Right lung (tissue), 2 donors: ENCODE measurements at regions not wholly inside any gene's neighbourhood (a gene's known extent, or its start where the extent isn't known, plus 50 kb on each side); places are given as distances from the start of the nearest gene placed in this dataset.

Experiments used
- DNase-seq, 2 donors: peaks; one replicate each; pipeline ENCODE4 v3.0.0-alpha.2; 2013

DNA sequence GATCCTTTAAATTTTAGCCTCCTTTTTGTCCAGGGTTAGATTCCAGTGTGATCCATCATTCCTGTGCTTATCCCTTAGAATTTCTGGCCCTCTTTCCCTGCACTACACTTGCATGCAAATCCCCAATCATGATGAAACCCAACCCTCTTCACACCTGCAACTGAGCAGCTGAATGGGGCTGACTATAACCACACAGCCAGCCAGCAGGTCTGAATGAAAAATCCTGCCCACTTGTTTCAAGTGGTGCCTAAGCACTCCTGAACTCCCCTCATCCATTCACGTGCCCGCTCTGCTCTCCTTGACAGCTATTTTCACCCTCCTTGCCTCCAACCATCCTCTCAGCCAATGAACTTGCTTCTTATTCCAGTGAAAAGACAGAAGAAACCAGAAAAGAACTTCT is 80.5 kb upstream of the AFF3 start:
- DNase-seq = no peak

- no peak for DNase-seq
Observed at GRCh38 chr2:100218552-100218951, 76.2 kb upstream of the AFF3 start.

- DNase-seq = no peak
Observed at GRCh38 chr2:100217323-100217722, 74.9 kb upstream of the AFF3 start.

- no peak for DNase-seq
Observed at GRCh38 chr2:100216015-100216414, 73.6 kb upstream of the AFF3 start.

DNA sequence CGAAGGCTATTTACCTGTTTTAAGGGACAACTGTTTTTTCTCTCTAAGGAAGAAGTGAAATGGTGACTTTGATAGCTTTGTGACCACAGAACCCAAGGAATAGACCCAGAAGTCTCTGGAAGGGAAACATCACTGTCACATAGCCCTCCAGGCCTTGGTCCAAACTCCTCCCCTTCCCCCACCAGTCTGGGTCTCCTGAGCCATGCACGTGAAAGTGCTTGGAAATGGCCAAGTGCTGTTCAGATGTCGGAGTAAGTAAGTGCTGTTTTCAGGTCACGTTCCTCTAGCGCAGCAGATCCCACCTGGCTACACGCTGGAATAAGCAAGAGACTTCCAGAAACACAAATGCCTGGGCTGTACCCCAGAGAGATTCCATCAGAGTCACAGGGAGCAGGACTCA is 73.0 kb upstream of the AFF3 start:
- DNase-seq = no peak

GRCh38 chr2:100214265-100214971 is 72.0 kb upstream of the AFF3 start:
- DNase-seq = peak in 1 of 2 donors; percentile 52

DNA sequence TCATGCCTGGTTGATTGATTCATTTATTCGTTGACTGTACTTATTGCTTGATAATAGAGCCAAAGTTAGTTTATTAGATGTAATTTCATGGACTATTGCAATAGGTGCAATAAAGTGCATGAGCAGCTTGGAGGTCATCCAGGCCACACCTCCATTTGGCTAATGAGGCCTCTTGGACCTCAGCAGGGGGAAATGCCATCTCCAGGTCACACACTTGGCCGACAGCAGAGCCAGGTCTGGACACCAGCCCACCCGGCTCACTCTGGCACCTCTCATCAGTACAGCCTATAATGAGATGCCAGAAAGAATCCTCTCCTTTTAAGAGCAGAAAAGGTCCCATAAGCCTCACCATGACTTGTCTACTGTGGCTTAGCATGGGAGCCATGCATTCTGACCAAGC is 71.2 kb upstream of the AFF3 start:
- no peak for DNase-seq

GRCh38 chr2:100212850-100213249 is 70.5 kb upstream of the AFF3 start:
- no peak for DNase-seq

DNA sequence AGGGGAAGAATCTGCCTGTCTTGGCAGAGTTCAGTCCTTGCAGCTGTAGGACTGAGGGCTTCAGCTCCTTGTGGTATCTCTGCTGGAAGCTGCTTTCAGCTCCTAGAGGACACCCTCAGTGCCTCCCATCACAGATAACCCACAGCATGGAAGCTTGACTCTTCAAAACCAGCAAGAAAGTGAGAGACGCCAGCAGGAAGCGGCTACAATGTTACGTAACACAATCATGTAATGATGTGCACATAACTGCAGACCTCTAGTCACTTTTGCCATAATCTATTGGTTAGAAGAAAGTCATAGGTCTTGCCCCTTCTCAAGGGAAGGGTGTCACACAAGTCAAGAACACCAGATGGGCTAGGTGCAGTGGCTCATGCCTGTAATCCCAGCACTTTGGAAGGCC is 69.1 kb upstream of the AFF3 start:
- no peak for DNase-seq

- DNase-seq = no peak
Observed at GRCh38 chr2:100208141-100208770, 65.9 kb upstream of the AFF3 start.

GRCh38 chr2:100207411-100207885 is 65.1 kb upstream of the AFF3 start:
- DNase-seq = no peak

- DNase-seq = no peak
Observed at GRCh38 chr2:100206731-100207255, 64.4 kb upstream of the AFF3 start.

DNA sequence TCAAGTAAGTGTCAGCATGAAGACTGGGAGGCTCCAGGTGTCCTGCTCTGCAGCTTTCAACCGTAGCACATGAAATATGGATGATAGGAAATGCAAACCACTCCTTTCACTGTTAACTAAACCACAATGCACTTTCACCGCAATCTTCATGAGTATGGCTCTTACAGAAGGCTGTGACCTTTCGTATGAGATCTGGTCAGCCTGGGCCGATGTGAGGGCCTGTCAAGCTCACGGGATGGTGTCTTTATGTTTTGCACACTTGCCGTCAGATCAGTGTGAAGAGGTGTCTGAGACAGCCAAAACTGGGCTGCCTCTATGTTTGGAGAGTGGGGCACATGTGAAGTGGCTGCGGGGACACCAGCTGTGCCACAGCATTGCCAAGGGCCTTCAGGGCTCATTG is 62.8 kb upstream of the AFF3 start:
- no peak for DNase-seq

DNA sequence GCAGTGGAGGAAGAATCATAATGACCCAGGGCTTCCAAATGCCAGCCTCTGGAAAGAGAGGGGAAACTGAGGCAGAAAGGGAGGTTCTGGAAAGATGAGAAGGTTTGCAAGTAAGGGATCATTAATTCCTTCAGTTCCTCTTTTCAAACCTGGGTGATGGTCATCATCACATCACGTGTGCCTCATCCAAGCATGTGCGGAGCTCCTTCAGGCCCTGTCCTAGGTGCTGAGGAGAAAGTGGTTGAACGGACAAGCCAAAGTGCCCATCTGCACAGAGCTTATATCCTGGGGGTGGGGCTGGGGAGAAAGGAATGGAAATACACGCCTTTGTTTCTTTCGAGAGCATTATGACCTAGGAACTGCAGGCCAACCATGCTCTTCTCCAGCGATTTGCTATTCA is 60.2 kb upstream of the AFF3 start:
- DNase-seq = no peak

- no peak for DNase-seq
Observed at GRCh38 chr2:100200985-100201384, 58.6 kb upstream of the AFF3 start.

DNA sequence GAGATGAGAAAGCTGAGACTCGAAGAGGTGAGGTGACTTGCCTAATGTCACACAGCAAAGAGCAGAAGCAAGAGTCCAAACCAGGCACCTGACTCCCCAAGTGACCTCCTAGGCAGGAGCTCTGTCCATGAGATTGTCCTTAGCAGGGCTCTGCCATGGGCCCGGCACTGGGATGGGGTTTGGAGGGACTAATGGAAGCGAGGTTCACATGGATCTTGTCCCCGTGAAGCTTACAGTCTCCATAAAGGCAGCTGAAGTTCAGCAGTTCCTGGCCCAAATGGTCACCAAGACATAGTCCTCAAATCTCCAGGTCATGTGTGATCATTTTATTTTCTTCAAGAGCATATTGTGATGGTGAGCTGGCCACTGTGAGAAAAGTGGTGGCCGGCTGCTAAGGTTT is 57.0 kb upstream of the AFF3 start:
- no peak for DNase-seq

GRCh38 chr2:100198461-100199230 is 56.3 kb upstream of the AFF3 start:
- DNase-seq = no peak

DNA sequence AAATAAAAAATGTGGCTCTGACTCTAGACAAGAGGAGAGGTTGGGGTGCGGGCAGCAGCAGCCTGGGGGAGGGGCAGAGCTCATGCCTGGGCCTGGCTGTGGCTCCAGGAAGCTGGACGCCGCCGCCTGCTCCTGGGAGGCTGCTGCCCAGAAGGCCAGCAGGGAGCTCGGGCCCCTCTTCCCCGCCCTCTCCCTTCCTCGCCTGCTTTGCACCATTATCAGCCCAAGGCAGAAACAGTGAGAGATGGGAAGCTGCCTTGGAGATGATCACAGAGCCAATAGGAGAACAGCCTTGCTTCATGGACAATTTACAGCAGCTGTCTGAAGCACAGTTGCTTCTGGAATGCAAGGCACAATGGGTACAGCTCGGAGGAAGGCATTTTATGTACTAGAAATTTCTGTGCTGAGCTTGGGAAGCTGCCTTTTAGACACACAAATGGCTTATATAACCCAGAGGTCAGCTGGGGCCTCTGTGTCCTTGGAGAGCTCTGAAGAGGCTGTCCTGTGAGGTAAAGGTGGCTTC is 55.3 kb upstream of the AFF3 start:
- peak in 1 of 2 donors; percentile 60 for DNase-seq

DNA sequence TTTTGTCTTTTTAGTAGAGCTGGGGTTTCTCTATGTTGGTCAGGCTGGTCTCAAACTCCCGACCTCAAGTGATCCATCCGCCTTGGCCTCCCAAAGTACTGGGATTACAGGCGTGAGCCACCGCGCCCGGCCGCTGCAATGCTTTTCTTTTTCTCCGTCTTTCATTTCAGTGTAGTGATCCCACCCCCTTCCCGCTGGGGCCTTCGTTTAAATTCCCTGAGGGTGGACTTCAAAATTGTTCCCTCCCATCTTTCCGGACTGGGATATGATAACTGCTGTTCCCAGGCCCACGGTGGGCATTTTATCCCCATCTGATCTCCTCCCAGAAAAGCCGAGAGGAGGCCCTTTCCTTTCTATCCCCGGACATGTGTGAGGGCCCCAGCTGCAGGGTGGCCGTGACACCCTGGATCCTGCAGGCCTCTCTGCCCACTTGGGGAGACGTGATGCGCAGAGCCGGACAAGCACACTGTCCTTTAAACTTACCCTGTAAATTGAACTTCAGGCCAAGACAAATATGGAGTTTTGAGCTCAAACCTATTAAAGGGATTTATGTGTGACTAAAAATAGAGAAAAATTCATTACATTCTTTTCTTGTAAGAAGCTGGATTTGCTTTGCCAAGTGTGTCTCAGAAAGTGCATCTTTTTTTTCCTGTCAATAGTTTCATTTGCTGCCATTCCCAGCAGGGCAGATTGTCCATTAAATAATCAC is 54.5 kb upstream of the AFF3 start:
- DNase-seq = no peak

DNA sequence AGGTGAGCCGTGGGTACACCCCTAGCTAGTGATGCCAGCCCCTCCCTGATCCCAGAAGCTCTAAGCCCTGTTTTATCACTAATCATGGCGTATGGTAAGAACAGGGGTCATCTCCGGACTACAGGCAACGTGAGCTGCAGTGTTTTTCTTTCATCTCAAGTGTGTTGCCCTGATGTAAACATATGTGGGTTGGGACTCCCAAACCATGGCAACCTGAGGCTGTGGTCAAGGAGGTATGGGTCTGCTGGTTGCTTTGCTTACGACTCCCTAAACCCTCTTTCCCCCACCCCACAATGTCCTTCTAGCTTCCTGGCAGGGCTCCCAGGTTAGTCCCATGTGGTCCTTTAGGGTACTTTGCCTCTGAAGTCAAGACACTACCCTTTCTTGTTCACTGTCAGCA is 53.6 kb upstream of the AFF3 start:
- DNase-seq = no peak

DNA sequence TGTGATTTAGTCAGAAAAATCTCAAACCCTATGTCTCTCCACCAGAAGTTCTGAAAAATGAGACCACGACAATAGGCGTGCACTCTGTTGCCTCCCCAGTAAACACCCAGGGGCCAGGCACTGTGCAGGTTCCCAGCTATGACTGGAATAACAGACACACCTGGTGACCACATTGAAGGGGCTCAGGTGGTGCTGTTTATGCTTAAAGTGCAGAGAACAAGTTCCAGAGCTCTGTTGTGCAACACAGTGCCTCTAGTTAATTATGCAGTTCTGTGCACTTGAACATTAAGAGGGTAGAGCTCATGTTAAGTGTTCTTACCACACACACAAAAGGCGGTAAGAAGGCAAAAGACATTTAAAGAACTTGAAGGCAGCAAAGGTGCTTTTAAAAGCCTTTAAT is 52.6 kb upstream of the AFF3 start:
- no peak for DNase-seq

DNA sequence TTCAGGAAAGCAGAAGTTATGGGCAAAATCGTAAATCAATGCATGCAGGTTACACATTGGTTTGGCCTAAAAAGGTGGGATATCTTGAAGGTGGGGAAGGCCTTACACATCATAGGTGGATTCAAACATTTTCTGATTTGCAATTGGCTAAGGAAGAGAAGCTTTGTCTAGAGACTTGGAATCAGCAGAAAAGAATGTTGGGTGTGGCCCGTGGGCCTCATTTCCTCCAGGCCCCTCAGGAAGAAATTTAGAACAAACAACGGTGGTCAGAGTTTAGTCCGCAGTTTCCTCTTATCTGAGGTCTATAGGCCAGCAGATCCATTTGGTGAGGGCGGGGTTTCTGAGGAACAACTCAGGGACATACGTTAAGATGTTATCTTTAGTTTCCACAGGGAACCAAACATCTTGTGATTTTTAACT is 50.9 kb upstream of the AFF3 start:
- no peak for DNase-seq
